ENCODE measurements at regions not wholly inside any gene's neighbourhood (a gene's known extent, or its start where the extent isn't known, plus 50 kb on each side); places are given as distances from the start of the nearest gene placed in this dataset.

DNA sequence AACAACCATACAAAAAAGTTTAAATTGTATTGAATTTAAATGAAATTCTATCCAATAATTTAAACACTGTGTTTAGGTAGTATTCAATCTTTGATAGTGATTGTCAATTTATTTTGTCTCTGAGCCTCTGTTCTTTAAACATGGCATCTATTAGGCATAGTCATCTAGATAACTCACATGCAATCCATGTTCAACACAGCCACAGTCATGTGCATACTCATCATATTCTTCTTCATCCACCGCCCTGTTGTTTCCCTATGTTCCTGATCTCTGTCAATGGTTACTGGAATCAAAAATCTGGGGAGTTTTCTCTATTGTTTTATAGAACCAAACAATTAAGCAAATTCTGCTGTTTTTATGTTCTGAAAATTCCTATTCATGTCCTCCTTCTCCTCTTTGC, 521.1 kb upstream of the DAB2 start:
- TF ChIP-seq FOXM1 (IDR thresholded peaks at IDR 0.05; ENCODE audit: borderline replicate concordance) (no peak), FOXA1 (IDR thresholded peaks at IDR 0.05) (no peak), SUZ12 (IDR thresholded peaks at IDR 0.05) (no peak), HDGF (IDR thresholded peaks at IDR 0.05; ENCODE audit: borderline replicate concordance) (no peak), ELF4 (IDR thresholded peaks at IDR 0.05) (no peak), BHLHE40 (IDR thresholded peaks at IDR 0.05; ENCODE audit: borderline replicate concordance) (no peak)
- TF ChIP-seq, protein P1, sequence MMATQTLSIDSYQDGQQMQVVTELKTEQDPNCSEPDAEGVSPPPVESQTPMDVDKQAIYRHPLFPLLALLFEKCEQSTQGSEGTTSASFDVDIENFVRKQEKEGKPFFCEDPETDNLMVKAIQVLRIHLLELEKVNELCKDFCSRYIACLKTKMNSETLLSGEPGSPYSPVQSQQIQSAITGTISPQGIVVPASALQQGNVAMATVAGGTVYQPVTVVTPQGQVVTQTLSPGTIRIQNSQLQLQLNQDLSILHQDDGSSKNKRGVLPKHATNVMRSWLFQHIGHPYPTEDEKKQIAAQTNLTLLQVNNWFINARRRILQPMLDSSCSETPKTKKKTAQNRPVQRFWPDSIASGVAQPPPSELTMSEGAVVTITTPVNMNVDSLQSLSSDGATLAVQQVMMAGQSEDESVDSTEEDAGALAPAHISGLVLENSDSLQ (IDR thresholded peaks at IDR 0.05): no peak
